Esophagus squamous epithelium (tissue), 5 donors: ENCODE measurements at regions not wholly inside any gene's neighbourhood (a gene's known extent, or its start where the extent isn't known, plus 50 kb on each side); places are given as distances from the start of the nearest gene placed in this dataset.
"Not testable (repeated sequence)": the region's sequence is repeated elsewhere in the genome, so short reads cannot be mapped to it uniquely, and the experiment has no call there.

Source experiments
- DNase-seq: peaks from one replicate; lab custom pipeline; 2025; lab: John Stamatoyannopoulos, UW
- H3K27ac ChIP-seq, 4 donors: fragments of 200-600 bp; sonication (generic); one replicate each; pipeline ENCODE4 v1.5.1; 2016 to 2019; ENCODE audit warnings: mild to moderate bottlenecking in 1 of 4
- H3K27me3 ChIP-seq, 4 donors: fragments of 200-600 bp; sonication (generic); 1 replicate in 3 of 4; 2 replicates in 1 of 4; pipeline versions ENCODE4 v1.5.1 to v1.6.0; 2017 to 2021; ENCODE audit warnings: antibody characterized with exemption in 1 of 4
- H3K36me3 ChIP-seq, 3 donors: fragments of 200-600 bp; sonication (generic); one replicate each; pipeline ENCODE4 v1.5.1; 2016 to 2019
- H3K4me1 ChIP-seq, 3 donors: fragments of 200-600 bp; sonication (generic); one replicate each; pipeline ENCODE4 v1.5.1; 2017 to 2019
- H3K4me3 ChIP-seq, 4 donors: fragments of 200-600 bp; sonication (generic); 1 replicate in 3 of 4; 2 replicates in 1 of 4; pipeline ENCODE4 v1.5.1; 2016 to 2019; ENCODE audit warnings: mild to moderate bottlenecking in 2 of 4, moderate library complexity in 1 of 4
- H3K9me3 ChIP-seq, 3 donors: fragments of 200-600 bp; sonication (generic); one replicate each; pipeline ENCODE4 v1.5.1; 2016 to 2019
- POLR2A ChIP-seq, 4 donors: fragments of 450-650 bp; IDR thresholded peaks; one replicate each; pipeline ENCODE4 v1.6.1; 2017; ENCODE audit warnings: antibody characterized with exemption in 4 of 4, mild to moderate bottlenecking in 4 of 4, moderate library complexity in 3 of 4
- WGBS, 2 donors: methylation state at CpG; one replicate each; pipeline ENCODE4 v1.1.5; 2018; 5-methylcytosine and 5-hydroxymethylcytosine counted together
- intact Hi-C: fragments of 100-400 bp; cut with DNase I; formaldehyde crosslinking; loops from one replicate; pipeline ENCODE4 v1.15.0; 2022
- TF ChIP-seq, protein P1 (sequence below), 6 experiments: fragments of 450-650 bp in 4 of 6; fragments of 200-600 bp in 2 of 6; sonication (generic) in 2 of 6; IDR thresholded peaks; one replicate each; pipeline ENCODE4 v1.5.1; 2016 to 2019; ENCODE audit warnings: antibody characterized with exemption in 6 of 6, mild to moderate bottlenecking in 4 of 6, moderate library complexity in 4 of 6
- donor health status: DM: yes; HTN: yes; CAD: no.

GRCh38 chr16:35798885-35799426 is 2339.5 kb downstream of the TP53TG3F start:
- peaks cover 0 to 11% (median 0%) of the 10 kb centered on the region in 3 donors for H3K4me1 ChIP-seq
- TF ChIP-seq, protein P1, sequence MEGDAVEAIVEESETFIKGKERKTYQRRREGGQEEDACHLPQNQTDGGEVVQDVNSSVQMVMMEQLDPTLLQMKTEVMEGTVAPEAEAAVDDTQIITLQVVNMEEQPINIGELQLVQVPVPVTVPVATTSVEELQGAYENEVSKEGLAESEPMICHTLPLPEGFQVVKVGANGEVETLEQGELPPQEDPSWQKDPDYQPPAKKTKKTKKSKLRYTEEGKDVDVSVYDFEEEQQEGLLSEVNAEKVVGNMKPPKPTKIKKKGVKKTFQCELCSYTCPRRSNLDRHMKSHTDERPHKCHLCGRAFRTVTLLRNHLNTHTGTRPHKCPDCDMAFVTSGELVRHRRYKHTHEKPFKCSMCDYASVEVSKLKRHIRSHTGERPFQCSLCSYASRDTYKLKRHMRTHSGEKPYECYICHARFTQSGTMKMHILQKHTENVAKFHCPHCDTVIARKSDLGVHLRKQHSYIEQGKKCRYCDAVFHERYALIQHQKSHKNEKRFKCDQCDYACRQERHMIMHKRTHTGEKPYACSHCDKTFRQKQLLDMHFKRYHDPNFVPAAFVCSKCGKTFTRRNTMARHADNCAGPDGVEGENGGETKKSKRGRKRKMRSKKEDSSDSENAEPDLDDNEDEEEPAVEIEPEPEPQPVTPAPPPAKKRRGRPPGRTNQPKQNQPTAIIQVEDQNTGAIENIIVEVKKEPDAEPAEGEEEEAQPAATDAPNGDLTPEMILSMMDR (IDR thresholded peaks at IDR 0.05) = no peak
- TF ChIP-seq POLR2A (IDR thresholded peaks at IDR 0.05) = no peak
- no peak overlapping the region for H3K27ac ChIP-seq
- H3K27me3 ChIP-seq = no peaks in the 10 kb centered on the region
- H3K9me3 ChIP-seq = peaks cover 0 to 5% (median 0%) of the 10 kb centered on the region in 3 donors
- intact Hi-C loops = no loop called here
- H3K36me3 ChIP-seq = no peaks in the 10 kb centered on the region
- H3K4me3 ChIP-seq = no peak overlapping the region
- WGBS, 2 donors = 38 to 39% methylated on average over 11 of the region's 11 CpGs
- DNase-seq = no peak

DNA sequence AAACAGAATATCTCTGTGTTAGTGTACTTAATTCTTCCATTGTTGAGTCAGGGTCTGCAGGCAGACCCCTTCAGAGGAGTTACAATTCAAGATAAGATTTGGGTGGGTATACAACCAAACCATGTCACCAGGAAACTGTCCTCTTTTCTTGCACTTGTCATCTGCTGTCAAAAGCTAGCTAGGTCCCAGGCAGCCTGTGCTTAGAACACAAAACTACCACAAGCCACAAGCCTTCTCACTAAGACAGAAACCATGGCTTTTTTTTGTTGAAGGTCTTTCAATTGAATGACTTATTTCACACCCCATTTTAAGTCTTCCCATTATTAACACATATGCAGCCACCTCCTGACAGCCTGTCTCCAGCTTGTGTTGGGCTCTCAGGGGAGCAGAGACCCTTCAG is 2345.1 kb downstream of the TP53TG3F start:
- H3K27me3 ChIP-seq, DNase-seq, H3K36me3 ChIP-seq, H3K4me1 ChIP-seq, intact Hi-C loops, H3K27ac ChIP-seq, H3K9me3 ChIP-seq, H3K4me3 ChIP-seq: not testable (repeated sequence)

DNA sequence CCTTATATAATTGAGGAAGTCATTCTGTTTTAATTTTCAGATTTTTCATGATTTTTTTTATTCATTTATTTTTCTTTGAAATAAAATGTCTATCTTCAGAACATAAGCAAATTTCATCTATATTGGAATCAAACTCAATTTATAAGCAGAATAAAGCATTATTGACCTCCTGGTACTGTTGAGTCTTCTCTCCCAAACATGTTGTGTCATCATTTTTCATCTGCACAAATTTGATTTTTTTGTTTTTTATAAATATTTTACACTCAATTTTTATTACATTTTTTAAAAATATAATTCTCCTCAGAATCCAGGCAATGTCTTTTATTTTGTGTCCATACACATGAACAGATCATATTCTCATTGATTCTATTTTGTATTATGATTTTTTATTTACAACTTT is 2363.9 kb downstream of the TP53TG3F start:
- H3K9me3 ChIP-seq = peaks cover 0 to 11% (median 0%) of the 10 kb centered on the region in 3 donors
- intact Hi-C loops = no loop called here
- DNase-seq = no peak
- H3K27ac ChIP-seq = no peak overlapping the region
- H3K4me3 ChIP-seq = no peak overlapping the region
- TF ChIP-seq POLR2A (IDR thresholded peaks at IDR 0.05) = no peak
- TF ChIP-seq, protein P1 (IDR thresholded peaks at IDR 0.05) = no peak
- no peaks in the 10 kb centered on the region for H3K4me1 ChIP-seq
- H3K36me3 ChIP-seq = no peaks in the 10 kb centered on the region
- no peaks in the 10 kb centered on the region for H3K27me3 ChIP-seq

DNA sequence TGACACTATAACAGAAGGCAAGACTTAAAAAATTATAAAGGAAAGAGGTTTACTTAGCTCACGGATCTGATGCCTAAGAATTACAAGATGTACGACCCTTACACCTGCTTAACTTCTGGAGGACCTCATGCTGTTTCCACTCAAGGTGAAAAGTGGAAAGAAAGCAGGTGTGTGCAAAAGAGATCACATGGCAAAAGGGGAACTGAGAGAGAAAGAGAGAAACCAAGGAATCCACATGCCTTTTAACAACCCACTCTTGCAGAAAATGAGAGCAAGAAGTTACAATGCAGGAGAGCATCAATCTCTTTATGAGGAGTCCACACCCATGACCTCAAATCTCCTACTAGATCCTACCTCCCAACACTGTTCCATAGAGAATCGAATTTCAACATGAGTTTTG is 2382.2 kb downstream of the TP53TG3F start:
- Histone ChIP-seq H3K36me3 (no peaks in the 10 kb centered on the region), H3K4me1 (no peaks in the 10 kb centered on the region), H3K4me3 (no peak overlapping the region), H3K27ac (no peak overlapping the region), H3K9me3 (no peaks in the 10 kb centered on the region), H3K27me3 (no peaks in the 10 kb centered on the region)
- WGBS, 2 donors = 15 to 36% methylated on average over 3 of the region's 3 CpGs
- no peak for DNase-seq
- TF ChIP-seq POLR2A (IDR thresholded peaks at IDR 0.05) = no peak
- TF ChIP-seq, protein P1 (IDR thresholded peaks at IDR 0.05) = no peak
- intact Hi-C loops = no loop called here

DNA sequence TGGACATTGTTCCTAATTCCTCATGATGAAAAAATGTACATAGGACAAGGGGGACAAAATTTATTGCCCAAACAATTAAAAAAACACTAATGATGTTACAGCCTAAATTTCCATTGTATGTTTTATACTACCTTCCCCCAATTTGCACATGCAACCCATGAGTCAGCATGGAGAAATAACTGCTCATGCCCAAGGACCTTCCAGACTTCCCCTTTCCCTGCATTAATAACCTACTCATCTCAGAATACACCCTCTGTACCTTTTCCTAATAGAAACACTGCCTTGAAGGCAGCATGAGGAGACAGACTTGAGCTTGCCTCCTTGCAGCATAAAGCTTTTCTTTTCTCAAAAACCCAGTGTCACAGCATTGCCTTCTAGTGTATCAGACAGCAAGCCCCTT is 2402.8 kb downstream of the TP53TG3F start:
- H3K36me3 ChIP-seq = no peaks in the 10 kb centered on the region
- no peaks in the 10 kb centered on the region for H3K9me3 ChIP-seq
- H3K27ac ChIP-seq = no peak overlapping the region
- TF ChIP-seq, protein P1 (IDR thresholded peaks at IDR 0.05) = no peak
- TF ChIP-seq POLR2A (IDR thresholded peaks at IDR 0.05) = no peak
- no peak overlapping the region for H3K4me3 ChIP-seq
- H3K27me3 ChIP-seq = no peaks in the 10 kb centered on the region
- DNase-seq = no peak
- intact Hi-C loops = no loop called here
- H3K4me1 ChIP-seq = no peaks in the 10 kb centered on the region

DNA sequence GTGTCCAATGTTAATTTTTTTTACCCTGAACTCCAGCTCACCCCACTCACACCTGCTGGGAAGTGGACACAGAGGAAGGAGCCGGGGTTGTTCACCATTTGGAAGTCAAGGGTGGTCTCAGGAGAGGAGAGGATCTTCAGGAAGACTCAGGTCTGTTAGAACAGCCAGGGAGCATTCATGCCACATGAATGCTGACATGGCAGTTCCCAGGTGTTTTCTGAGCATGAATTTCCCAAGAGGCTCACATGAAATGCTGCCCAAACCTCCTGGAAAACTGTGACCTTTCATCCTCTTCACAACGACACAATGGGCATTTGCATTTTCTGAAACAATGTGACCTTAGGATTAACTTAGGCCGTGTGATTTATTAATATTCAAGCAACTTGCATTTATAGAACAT is 2409.2 kb downstream of the TP53TG3F start:
- no peaks in the 10 kb centered on the region for H3K36me3 ChIP-seq
- no peak for DNase-seq
- intact Hi-C loops = no loop called here

More for the DNA sequence above, 2409.2 kb downstream of the TP53TG3F start:
- Histone ChIP-seq H3K27me3 (no peaks in the 10 kb centered on the region), H3K4me3 (no peak overlapping the region), H3K9me3 (peaks cover 0 to 5% (median 0%) of the 10 kb centered on the region in 3 donors), H3K4me1 (no peaks in the 10 kb centered on the region), H3K27ac (no peak overlapping the region)
- WGBS, 2 donors = 30 to 58% methylated on average over 3 of the region's 3 CpGs
- TF ChIP-seq POLR2A (IDR thresholded peaks at IDR 0.05) = no peak
- TF ChIP-seq, protein P1 (IDR thresholded peaks at IDR 0.05) = no peak
